GM21423 (cell line): ENCODE measurements at regions not wholly inside any gene's neighbourhood (a gene's known extent, or its start where the extent isn't known, plus 50 kb on each side); places are given as distances from the start of the nearest gene placed in this dataset.
"Not testable (repeated sequence)": the region's sequence is repeated elsewhere in the genome, so short reads cannot be mapped to it uniquely, and the experiment has no call there.

ENCODE experiments used
- ATAC-seq: cut with Tn5 transposase; IDR thresholded peaks from one replicate; pipeline ENCODE4 v1.9.1; 2021; ENCODE audit warnings: mild to moderate bottlenecking, moderate library complexity; ENCODE audit not compliant: unreplicated experiment

DNA sequence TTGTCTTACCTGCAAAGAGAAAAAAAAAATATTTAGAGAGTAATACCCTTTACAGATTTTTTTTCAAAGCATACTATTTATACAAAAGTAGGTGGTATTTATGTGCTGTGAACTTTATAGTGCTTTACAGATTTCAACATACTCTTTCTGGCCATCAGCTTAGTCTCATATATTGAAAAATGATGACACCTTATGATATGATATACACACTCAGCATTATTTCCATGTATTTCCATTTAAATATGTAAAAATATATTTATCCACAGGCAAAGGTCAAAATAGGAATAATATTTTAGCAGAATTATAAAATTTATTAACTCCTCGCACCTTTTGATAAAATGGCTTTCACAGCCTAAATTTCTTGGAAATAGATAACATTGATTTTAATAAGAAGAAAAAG lies 815.8 kb upstream of the EPHA5 start:
- no peak for ATAC-seq

DNA sequence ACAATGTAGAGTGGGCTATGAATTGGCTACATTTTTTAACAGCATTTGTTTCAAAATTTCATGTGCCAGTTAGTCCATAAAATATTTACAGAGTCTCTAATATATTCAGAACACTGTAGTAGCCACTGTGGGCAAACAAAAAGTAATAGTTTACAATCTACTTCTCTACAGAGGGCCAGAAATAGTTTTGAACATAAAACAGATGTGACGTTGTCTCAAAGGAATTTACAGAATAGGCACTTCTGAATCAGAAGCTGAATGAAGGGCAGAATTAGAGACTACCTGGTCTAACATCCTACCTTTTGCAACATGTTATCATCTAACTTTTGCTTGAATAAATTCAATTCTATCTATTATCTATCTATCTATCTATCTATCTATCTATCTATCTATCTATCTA lies 811.9 kb upstream of the EPHA5 start:
- ATAC-seq, result no peak

DNA sequence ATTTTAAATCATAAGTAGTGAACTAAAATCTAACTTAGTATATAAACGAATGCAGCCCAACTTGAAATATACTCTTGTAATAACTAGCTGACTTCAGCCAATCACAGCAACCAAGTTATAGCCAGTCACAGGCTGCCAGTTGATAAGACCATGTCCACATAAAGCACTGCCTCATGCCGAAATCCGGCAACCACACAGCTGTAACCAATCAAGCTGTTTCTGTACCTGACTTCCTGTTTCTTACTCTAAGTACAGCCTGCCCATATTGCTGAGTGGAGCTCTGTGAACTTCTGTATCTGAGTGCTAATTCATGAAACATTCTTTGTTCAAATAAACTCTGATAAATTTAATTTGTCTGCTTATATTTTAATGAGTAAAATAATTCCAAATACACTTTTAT lies 805.3 kb upstream of the EPHA5 start:
- ATAC-seq, result no peak

DNA sequence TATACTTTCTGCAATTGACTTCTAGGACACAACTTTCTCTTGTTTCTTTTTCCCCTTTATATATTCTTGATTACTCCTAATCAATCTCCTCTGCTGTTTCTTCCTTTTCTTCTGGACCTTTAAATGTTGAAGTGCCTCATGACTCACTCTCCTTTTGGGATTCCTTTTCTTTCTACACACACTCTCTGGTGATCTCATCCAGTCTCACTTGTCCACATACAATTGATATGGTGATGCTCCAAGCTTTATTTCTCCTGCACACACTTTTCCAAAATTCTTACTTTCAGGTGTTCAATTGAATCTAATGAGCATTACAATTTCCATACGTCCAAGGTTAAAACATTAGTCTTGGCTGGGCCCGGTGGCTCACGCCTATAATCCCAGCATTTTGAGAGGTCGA lies 794.8 kb upstream of the EPHA5 start:
- no peak for ATAC-seq

DNA sequence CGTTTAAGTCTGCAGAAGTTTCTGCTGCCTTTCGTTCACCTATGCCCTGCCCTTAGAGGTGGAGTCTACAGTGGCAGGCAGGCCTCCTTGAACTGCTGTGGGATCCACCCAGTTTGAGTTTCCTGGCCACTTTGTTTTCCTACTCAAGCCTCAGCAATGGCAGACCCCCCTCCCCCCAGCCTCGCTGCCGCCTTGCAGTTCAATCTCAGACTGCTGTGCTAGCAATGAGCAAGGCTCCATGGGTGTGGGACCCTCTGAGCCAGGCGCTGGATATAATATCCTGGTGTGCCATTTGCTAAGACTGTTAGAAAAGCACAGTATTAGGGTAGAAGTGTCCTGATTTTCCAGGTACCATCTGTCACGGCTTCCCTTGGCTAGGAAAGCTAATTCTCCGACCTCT lies 792.6 kb upstream of the EPHA5 start:
- ATAC-seq, result not testable (repeated sequence)

DNA sequence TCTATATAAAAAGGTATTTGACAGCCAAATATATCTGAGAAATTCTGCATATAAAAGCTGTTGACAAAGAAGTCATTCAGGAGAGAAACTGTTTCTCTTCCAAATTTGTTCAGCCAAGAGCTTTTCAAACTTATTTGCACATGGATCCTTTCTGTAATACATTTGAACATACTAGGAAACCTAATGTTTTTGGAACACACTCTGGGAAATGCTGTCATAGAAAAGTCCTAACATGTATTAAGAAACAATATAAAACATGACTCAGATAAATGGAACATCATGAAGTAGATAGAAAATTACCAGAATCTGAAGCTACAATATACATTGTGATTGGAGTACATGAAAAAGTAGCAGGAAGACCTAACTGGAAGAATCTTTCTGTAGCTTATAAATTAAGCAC lies 781.5 kb upstream of the EPHA5 start:
- ATAC-seq, result no peak

DNA sequence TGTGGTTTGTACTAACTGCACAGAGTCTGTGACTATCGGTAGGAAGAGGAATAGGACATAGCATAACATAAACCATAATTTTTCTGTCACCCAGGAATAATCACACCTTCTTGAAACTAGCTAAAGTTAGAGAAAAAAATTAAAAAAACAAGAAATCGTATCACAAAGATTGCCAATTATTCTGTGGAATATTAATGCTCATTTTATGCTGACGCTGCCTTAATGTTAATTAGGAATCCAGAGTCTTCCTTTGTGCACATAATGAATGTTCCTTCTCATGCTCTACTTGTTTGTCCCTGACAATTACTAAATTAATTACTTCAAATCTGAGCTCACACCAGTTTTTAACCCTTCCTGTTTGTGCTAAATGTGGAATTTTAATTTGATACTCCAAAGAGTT lies 772.7 kb upstream of the EPHA5 start:
- ATAC-seq, result no peak

DNA sequence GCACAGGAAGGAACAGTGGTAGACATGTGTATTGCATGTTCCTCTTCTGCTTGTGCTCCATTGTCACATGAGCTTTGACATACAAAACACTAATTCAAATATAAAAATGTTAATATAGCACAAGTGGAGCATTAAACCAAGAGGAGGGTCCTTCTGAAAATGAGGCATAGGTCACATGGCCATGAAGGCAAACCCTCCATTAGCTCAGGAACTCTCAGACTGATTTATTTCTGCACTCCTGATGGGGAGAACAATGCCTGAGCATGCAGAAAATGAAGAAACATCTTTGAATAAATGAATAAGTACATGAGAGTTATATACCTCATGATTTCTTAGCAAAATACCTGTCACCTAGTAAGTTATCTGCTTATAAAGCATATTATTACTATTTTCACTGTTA lies 769.2 kb upstream of the EPHA5 start:
- no peak for ATAC-seq

DNA sequence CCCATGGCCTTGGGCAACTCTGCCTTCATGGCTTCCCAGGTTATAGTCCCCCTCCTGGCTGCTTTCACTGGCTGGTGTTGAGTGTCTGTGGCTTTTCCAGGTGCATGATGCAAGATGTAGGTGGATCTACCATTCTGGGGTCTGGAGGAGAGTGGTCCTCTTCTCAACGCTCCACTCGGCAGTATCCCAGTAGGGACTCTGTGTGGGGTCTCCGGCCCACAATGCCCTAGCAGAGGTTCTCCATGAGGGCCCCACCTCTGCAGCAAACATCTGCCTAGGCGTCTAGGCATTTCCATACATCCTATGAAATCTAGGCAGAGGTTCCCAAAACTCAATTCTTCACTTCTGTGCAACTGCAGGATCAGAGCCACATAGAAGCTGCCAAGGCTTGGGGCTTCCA lies 763.4 kb upstream of the EPHA5 start:
- ATAC-seq, result no peak

DNA sequence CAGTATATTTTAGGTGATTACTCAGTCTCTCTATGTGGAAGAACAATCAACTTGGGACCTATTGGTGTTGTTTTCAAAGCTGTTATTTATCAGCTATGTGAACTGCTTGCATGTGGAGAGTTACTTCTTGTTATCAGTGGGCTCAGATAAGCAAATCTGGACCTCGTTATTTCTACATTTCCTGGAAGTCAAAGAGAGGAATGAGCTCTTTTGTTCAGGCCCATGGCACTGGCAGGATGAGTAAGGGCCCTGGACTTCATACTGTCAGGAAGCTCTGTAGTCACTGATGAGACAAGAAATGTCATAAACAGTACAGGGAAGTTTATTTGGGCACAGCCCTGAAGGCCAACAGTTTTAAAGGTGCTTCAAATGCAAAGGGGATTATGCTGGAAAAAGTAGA lies 760.6 kb upstream of the EPHA5 start:
- ATAC-seq, result no peak

DNA sequence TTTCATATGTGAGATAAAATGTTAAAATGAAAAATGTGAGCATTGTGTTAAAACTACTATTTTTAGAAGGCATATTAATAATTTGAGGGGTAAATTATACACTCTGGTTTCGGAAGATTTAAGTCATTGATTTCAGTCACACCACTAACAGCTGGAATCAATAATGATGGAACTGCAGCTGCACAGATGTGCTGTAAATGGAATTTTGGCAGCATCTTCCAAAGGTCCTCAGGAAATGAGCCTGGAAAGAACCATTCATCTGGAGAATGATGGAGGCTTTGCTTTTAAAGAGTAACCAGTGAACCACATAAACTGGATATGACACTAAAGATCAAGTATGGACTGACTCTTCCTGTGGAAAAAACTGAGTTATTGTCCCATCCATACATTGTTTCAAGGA lies 759.0 kb upstream of the EPHA5 start:
- no peak for ATAC-seq

DNA sequence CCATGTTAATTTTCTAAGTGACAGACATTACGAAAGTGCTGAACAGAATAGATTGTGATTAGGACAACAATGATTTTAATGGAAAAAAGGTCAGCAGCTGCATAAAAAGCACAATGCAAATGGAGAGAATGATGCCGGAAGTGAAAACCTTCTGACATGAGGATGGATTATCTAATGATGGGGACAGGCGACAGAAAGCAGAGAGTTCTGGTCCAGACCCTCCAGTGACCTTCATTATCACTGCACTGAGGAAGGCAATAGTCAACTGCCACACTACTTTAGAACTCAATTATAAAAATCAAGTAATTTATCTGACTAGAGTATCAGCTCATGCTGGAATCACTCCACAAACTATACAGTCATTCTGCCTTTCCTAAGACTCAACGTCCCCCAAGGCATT lies 746.1 kb upstream of the EPHA5 start:
- ATAC-seq, result no peak

DNA sequence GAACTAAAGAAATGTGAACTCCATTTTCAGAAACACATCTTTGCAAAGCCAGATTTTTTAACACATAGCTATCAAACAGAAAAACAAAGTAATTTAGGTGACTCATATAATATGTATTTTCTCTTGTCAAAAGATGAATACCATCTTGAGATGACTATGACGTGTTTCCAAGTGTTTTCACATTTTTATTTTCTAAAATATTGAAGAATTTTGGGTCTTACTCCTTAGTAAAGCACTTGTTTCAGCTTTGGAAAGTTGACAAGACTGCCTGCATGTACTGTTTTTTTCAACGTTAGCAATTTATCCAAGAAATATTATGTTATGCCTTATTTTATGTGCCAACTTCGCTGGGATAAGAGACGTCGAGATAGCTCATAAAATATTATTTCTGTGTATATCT lies 733.9 kb upstream of the EPHA5 start:
- ATAC-seq, result no peak

DNA sequence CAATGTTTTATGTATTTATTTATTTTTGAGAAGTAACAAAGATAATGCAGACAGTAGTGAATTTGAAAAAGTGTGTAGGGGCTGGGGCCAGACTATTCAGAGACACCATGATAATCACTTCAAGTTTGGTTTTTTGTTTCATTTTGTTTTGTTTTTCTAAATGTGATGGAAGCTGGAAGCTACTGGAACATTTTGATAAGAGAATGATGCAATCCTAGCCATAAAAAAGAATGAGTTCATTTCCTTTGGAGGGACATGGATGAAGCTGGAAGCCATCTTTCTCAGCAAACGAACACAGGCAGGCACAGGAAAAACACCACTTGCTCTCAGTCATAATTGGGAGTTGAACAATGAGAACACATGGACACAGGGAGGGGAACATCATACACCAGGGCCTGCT lies 706.6 kb upstream of the EPHA5 start:
- ATAC-seq, result no peak

DNA sequence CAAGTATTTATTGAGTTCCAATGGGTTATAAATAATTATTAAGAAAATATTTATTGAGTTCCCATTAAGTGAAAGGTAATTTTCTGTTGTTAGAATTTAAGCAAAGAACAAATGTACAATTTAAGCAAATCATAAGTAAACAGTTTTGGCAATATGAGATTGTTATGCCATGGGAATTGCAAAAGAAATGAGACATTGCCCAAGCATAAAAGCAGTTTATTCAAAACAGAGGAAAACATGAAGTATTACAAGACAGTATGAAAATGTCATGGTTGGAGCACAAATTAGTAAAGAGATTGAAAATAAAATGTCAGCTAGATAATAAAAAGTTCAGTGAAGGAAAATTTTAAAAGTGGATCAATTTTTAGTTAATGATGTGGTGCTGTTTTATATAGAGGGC lies 706.1 kb upstream of the EPHA5 start:
- ATAC-seq, result no peak

DNA sequence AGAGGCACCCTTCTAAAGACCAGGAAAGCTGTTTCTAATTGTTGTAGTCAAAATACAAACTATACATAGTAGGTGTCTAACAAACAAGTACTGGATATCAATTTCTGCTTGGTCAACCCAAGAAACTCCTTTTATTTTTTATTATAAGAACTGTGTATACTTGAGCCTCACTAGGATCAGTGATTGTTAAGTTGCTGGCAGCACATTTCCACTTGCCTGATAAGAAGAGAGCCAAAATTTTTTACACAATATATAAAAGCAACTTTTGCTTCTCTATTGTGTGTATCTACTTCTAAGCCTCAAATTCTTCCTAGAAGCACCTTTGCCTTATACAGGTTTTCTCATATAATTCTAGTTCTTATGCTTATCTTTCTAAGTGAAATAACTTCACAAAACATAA lies 703.0 kb upstream of the EPHA5 start:
- no peak for ATAC-seq

DNA sequence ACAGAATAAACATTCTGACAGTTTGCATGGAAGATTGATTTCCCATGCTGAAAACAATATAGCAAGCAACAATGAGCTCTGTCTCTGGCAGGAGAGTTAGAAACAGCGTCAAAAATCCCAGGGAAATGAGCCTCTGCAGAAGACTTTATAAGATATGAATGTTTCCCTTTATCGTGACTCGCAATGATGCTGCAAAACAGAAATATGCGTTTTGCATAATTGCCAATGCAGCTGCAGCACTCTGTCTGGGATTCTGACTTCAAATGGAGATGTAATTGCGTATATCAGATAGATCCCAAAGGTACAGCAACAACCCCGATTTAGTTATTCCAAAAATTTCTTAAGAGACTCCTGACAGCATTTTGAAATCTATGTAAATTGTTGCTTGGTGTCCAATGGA lies 702.4 kb upstream of the EPHA5 start:
- ATAC-seq, result no peak

DNA sequence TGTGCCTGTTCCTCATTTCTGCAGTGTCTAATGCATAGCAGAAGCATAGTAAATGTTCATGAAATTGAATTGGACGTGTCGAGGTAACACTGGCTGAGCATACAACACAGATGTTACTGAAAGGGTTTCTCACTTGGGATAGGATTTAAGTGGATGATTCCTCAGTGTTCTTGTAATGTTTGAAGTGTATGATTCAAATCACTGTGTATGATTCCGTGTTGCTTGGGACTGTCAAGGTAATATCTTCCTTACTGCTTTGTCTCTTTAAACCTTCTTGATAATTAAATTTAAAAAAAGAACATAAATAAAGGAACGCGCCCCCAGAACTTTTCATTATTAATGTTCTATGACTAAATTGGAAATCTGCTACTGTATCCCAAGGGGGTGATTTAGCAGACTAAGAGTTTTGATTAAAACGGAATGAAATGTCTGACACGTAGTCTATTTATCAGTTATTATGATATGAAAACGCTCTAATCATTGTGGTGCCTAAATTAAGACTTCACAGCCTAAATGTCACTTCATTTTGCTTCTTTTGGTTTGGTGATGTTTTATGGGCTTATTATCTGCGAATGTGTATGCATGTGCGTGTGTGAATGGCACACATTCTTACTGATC lies 696.9 kb upstream of the EPHA5 start:
- no peak for ATAC-seq

DNA sequence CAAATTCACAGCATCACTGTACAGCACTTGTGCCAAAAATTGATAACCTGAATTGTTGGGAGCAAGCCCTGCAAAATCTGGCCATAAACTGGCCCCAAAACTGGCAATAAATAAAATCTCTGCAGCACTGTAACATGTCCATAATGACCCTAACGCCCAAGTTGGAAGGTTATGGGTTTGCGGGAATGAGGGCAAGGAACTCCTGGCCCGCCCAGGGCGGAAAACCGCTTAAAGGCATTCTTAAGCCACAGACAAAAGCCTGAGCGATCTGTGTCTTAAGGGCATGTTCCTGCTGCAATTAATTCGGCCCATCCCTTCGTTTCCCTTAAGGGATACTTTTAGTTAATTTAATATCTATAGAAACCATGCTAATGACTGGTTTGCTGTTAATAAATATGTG lies 690.1 kb upstream of the EPHA5 start:
- ATAC-seq, result not testable (repeated sequence)

DNA sequence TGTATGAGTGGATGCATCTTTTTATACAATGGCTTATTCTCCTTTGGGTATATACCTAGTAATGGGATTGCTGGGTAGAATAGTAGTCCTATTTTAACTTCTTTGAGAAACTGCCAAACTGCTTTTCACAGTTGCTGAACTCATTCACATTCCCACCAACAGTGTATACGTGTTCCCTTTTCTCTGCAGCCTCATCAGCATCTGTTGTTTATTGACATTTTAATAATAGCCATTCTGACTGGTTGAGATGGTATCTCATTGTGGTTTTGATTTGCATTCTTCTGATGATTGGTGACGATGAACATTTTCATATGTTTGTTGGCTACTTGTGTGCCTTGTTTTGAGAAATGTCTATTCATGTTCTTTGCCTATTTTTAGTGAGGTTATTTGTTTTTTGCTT lies 687.0 kb upstream of the EPHA5 start:
- no peak for ATAC-seq

DNA sequence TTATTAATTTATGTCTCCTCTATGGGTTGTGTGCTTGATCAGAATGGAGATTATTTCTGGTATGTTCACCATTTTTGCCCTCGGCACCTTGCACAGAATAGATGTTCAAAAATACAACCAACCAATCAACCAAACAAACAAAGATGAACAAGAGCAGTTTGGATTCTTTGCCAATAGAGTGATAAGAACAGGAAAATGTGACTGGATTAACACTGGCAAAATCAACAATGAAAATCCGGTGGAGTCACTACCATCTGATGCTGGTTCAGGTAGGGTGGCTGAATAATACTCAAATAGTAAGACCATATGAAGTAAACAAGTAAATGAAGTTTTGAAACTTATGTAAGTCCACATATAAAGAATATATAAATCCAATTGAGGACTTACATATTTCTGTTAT lies 685.0 kb upstream of the EPHA5 start:
- no peak for ATAC-seq

DNA sequence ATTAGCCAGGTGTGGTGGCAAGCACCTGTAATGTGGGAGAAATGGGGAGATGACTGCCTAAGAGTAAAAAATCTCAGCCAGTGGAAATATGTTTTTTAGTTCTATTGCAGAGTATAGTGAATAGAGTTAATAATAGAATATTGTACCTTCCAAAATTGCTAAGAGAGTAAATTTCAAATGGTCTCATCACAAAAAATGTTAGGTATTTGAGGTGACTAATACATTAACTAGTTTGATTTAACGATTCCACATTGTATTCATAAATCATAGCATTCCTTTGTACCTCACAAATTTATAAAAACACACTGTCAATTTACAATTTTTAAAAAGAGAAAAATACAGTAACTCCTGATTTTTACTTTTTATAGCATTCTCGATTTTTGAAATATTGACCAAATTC lies 681.5 kb upstream of the EPHA5 start:
- no peak for ATAC-seq

DNA sequence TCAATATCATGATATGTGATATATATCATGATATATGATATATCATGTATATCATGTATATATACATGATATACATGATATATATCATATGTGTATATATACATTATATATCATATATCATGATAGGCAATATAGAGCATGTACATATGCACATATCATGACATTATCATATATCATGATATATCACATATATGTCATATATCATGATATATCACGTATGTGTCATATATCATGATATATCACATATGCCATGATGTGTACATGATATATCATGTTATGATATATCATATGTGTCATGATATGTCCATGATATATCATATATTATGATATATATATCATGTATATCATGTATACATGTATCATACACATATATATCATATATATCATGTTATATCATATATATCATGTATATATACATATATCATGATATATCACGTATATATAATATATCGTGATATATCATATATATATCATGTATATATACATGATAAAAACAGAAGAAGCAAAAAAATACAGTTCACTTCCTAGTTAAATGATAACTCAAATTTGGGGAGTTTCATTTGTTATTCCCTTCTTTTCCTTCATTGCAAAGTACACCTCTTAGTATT lies 670.1 kb upstream of the EPHA5 start:
- no peak for ATAC-seq
